HUES48 (cell line): ENCODE measurements at regions not wholly inside any gene's neighbourhood (a gene's known extent, or its start where the extent isn't known, plus 50 kb on each side); places are given as distances from the start of the nearest gene placed in this dataset.

Experiments
- H3K27ac ChIP-seq: one replicate; pipeline ENCODE4 v1.7.0; 2013; ENCODE audit warnings: low read depth, low read length, inconsistent platforms
- H3K27me3 ChIP-seq: 2 replicates; pipeline ENCODE4 v1.6.1; 2013; ENCODE audit warnings: mild to moderate bottlenecking, low read length; ENCODE audit not compliant: control insufficient read depth, insufficient read depth
- H3K36me3 ChIP-seq: 2 replicates; pipeline ENCODE4 v1.6.1; 2013; ENCODE audit warnings: low read length; ENCODE audit not compliant: control insufficient read depth, insufficient read depth
- H3K4me1 ChIP-seq: 2 replicates; pipeline ENCODE4 v1.6.1; 2013; ENCODE audit warnings: mild to moderate bottlenecking, low read length; ENCODE audit not compliant: control insufficient read depth, insufficient read depth
- H3K4me3 ChIP-seq: 2 replicates; pipeline ENCODE4 v1.5.1; 2013; ENCODE audit warnings: mild to moderate bottlenecking, low read depth, low read length
- H3K9ac ChIP-seq: 2 replicates; pipeline ENCODE4 v1.6.1; 2013; ENCODE audit warnings: mild to moderate bottlenecking, low read depth, low read length, moderate library complexity
- H3K9me3 ChIP-seq: 2 replicates; pipeline ENCODE4 v1.6.1; 2013; ENCODE audit warnings: low read length; ENCODE audit not compliant: control insufficient read depth, insufficient read depth

DNA sequence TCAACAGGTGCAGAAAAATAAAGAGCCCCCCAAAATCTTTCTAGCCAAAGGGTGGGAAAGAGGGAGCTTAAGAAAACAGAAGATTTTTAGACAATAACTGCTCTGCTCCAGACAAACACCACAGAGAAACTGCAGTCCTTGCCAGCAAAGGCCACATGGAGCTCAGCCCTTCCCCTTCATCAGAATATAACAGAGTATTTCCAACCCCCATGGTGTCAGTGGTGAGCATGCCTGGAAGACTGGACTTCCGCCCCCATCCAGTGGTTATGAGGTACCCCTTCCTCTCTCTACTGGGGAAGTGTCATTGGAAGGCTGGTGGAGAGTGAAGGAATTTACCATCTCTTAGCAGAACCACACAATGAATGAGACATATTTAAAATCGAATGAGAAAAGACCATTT, 1007.3 kb upstream of the CELF2 start:
- no peak overlapping the region for H3K9ac ChIP-seq
- H3K27ac ChIP-seq: no peak overlapping the region
- no peak overlapping the region for H3K4me3 ChIP-seq
- H3K27me3 ChIP-seq: no peaks in the 10 kb centered on the region
- H3K36me3 ChIP-seq: no peaks in the 10 kb centered on the region
- H3K9me3 ChIP-seq: no peaks in the 10 kb centered on the region
- peaks cover 9% of the 10 kb centered on the region for H3K4me1 ChIP-seq

DNA sequence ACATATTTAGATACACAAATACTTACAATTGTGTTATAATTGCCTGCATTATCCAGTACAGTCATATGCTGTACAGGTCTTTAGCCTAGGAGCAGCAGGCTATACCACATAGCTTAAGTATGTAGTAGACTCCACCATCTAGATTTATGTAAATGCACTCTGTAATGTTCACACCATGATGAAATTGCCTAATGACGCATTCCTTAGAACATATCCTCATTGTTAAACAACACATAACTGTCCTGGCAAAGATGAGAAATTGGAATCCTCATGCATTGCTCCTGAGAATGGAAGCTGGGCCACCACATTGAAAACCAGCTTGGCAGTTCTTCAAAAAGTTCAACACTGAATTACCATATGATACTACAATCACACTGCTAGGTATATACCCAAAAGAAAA, 1002.8 kb upstream of the CELF2 start:
- Histone ChIP-seq H3K27ac (no peak overlapping the region), H3K9ac (no peak overlapping the region), H3K36me3 (no peaks in the 10 kb centered on the region), H3K4me3 (no peak overlapping the region), H3K9me3 (no peaks in the 10 kb centered on the region), H3K4me1 (peaks cover 9% of the 10 kb centered on the region), H3K27me3 (no peaks in the 10 kb centered on the region)

DNA sequence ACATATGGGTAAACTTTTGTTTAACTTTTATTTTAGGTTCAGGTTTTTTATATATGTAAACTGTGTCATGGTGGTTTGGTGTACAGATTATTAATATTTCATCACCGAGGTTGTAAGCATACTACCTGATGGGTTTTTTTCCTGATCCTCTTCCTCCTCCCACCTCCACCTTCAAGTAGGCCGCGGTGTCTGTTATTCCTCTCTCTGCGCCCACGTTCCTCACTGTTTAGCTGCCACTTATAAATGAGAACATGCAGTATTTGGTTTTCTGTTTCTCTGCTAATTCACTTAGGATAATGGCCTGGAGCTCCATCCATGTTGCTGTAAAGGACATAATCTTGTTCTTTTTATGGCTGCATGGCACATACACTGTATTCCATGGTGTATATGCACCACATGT, 1000.0 kb upstream of the CELF2 start:
- Histone ChIP-seq H3K27me3 (no peaks in the 10 kb centered on the region), H3K27ac (no peak overlapping the region), H3K4me3 (no peak overlapping the region), H3K9me3 (peaks cover 4% of the 10 kb centered on the region; the same call in 1 of the 2 replicates), H3K36me3 (no peaks in the 10 kb centered on the region), H3K9ac (no peak overlapping the region), H3K4me1 (no peaks in the 10 kb centered on the region)

GRCh38 chr10:10020945-10021344, 996.7 kb upstream of the CELF2 start:
- H3K27ac ChIP-seq: no peak overlapping the region
- no peaks in the 10 kb centered on the region for H3K36me3 ChIP-seq
- no peaks in the 10 kb centered on the region for H3K4me1 ChIP-seq
- peaks cover 4% of the 10 kb centered on the region; the same call in 1 of the 2 replicates for H3K9me3 ChIP-seq
- H3K4me3 ChIP-seq: no peak overlapping the region
- no peaks in the 10 kb centered on the region for H3K27me3 ChIP-seq
- no peak overlapping the region for H3K9ac ChIP-seq

DNA sequence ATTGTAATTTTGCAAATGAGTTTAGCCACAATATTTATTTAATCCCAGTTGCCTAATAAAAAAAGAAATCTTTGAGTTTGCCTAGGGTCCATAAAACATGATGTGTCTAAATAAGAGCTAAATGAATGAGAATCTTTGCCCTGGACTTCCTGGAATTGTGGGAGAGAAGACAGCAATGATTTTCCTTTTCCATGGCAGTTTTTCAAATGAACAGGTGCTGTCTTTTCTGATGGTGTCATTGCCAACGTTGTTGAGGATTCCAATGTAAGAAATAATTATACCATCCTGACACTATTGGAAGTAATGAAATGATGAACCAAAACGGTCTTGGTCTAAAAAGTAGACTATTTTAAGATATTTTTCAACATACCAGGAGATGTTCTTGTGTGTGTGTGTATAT, 984.7 kb upstream of the CELF2 start:
- Histone ChIP-seq H3K36me3 (no peaks in the 10 kb centered on the region), H3K9me3 (no peaks in the 10 kb centered on the region), H3K27ac (no peak overlapping the region), H3K9ac (no peak overlapping the region), H3K27me3 (no peaks in the 10 kb centered on the region), H3K4me3 (no peak overlapping the region), H3K4me1 (no peaks in the 10 kb centered on the region)

DNA sequence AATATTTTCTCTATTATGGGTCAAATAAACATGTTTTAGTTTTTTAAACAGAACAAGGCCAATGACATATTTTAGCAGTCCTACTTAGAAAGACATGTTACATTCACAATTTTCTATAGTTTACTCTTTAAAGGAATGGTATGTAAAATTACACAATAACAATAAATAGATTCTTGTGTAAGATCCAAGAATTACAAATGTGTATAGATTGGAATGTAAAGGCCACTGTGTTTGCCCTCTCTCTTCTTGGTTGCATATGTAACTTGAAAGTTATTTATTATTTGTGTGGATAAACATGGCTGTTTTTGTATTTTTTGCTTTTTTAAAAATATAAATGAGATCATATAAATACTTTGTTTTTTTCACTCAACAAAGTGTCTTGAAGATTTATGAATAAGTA, 979.3 kb upstream of the CELF2 start:
- no peak overlapping the region for H3K4me3 ChIP-seq
- H3K27ac ChIP-seq: no peak overlapping the region
- H3K4me1 ChIP-seq: no peaks in the 10 kb centered on the region
- H3K27me3 ChIP-seq: no peaks in the 10 kb centered on the region
- no peak overlapping the region for H3K9ac ChIP-seq
- no peaks in the 10 kb centered on the region for H3K9me3 ChIP-seq
- no peaks in the 10 kb centered on the region for H3K36me3 ChIP-seq

GRCh38 chr10:10039595-10039994, 978.1 kb upstream of the CELF2 start:
- Histone ChIP-seq H3K9ac (no peak overlapping the region), H3K4me3 (no peak overlapping the region), H3K36me3 (no peaks in the 10 kb centered on the region), H3K27me3 (no peaks in the 10 kb centered on the region), H3K9me3 (no peaks in the 10 kb centered on the region), H3K4me1 (no peaks in the 10 kb centered on the region), H3K27ac (no peak overlapping the region)

- Histone ChIP-seq H3K4me1 (no peaks in the 10 kb centered on the region), H3K27ac (no peak overlapping the region), H3K9ac (no peak overlapping the region), H3K36me3 (no peaks in the 10 kb centered on the region), H3K4me3 (no peak overlapping the region), H3K9me3 (no peaks in the 10 kb centered on the region), H3K27me3 (no peaks in the 10 kb centered on the region)
Observed at GRCh38 chr10:10043083-10043482, 974.6 kb upstream of the CELF2 start.

DNA sequence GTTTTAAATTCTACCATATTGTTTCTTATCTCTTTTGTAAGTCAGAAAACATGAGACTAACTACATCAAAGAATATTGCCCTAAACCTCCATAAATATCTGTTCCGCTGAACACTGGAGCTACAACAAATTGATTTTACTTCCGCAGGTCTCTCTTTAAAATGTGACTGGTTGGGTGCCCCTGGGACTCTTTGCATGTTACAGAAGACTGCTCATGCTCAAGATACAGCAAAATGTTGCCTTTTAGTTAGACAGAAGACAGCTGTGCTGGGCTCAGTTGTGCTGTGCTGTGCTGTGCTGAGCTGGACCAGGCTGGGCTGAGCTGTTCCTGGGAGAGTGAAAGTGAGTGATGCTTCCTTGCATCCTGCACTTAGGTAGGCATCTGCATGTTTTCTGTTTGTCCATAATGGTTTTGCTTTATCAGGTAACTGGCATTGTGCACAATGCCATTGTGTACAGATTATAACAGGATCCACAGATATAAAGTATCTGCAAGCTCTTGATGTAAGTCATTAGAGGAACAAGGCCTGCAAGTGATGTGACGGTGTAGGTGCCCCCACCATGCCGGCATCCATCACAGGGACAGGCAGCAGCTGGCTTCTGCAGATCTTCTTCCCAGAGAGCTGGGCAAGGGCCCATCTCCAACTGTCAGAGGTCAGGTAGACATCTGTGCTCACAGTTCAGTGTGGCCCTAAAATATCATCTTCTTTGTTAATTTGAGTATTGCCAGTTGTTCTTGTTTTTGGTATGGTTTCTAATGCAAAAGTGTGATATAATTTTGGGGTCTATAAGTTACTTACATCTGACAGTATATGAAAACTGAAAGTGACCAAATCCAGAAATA, 972.5 kb upstream of the CELF2 start:
- Histone ChIP-seq H3K9ac (no peak overlapping the region), H3K27ac (no peak overlapping the region)

DNA sequence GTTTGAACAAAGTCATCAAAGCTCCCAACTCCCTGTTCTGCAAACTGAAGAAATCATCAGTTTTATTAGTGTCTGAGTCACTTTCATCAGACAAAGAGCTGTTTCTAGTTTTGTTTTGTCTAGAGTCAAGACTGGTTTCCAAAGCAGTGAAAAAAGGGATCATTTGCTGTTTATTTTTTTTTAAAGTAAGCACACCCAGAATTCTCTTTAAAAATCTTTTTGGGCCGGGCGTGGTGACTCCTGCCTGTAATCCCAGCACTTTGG, 972.0 kb upstream of the CELF2 start:
- Histone ChIP-seq H3K27ac (no peak overlapping the region), H3K4me3 (no peak overlapping the region), H3K9me3 (no peaks in the 10 kb centered on the region), H3K36me3 (no peaks in the 10 kb centered on the region), H3K9ac (no peak overlapping the region), H3K4me1 (no peaks in the 10 kb centered on the region), H3K27me3 (no peaks in the 10 kb centered on the region)

More for the DNA sequence above, 972.5 kb upstream of the CELF2 start:
- no peaks in the 10 kb centered on the region for H3K9me3 ChIP-seq
- H3K4me1 ChIP-seq: no peaks in the 10 kb centered on the region
- no peak overlapping the region for H3K4me3 ChIP-seq
- H3K36me3 ChIP-seq: no peaks in the 10 kb centered on the region
- H3K27me3 ChIP-seq: no peaks in the 10 kb centered on the region

GRCh38 chr10:10047426-10047825, 970.2 kb upstream of the CELF2 start:
- Histone ChIP-seq H3K4me3 (no peak overlapping the region), H3K27ac (no peak overlapping the region), H3K9ac (no peak overlapping the region), H3K9me3 (no peaks in the 10 kb centered on the region), H3K27me3 (no peaks in the 10 kb centered on the region), H3K4me1 (no peaks in the 10 kb centered on the region), H3K36me3 (no peaks in the 10 kb centered on the region)
